Cardiac fibroblast (primary cell): ENCODE measurements at regions not wholly inside any gene's neighbourhood (a gene's known extent, or its start where the extent isn't known, plus 50 kb on each side); places are given as distances from the start of the nearest gene placed in this dataset.

Experiments
- DNase-seq, 2 donors: peaks; one replicate each; pipeline versions ENCODE4 v3.0.0 to v3.0.0-alpha.2; 2010; ENCODE audit warnings: low read depth in 2 of 2
- H3K4me3 ChIP-seq, 2 donors: replicated peaks in 1 of 2; 1 replicate in 1 of 2; 2 replicates in 1 of 2; pipeline ENCODE4 v1.5.1; 2011; ENCODE audit warnings: low read depth in 2 of 2, low read length in 2 of 2, mild to moderate bottlenecking in 2 of 2, moderate library complexity in 1 of 2
- CTCF ChIP-seq: IDR thresholded peaks from one replicate; pipeline ENCODE4 v1.5.1; 2011; ENCODE audit warnings: low read depth, mild to moderate bottlenecking, low read length, inconsistent platforms

GRCh38 chr11:110991661-110992355, 253.7 kb upstream of the POU2AF2 start:
- peak in 1 of 2 donors; percentile 83 for DNase-seq
- TF ChIP-seq CTCF, result no peak
- H3K4me3 ChIP-seq, result no peak overlapping the region

DNA sequence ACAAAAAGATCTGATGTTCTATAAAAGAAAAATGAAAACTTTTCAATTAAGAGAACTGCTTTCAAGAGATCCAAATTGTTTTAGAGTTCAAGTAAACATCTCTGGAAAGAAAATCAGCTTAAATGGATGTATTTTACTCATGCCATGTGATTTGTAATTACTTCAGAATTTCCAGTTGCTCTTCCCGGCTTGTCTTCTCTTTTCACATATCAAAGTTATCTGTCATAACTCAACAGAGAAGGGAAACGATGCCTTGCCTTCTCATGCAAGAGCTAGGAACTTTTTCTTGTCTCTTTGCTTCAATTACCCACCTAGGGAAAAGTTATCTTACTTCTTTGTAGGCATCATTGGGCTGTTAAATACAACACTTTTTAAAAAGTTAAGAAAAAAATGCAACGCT, 255.2 kb upstream of the POU2AF2 start:
- DNase-seq, result no peak
- no peak overlapping the region for H3K4me3 ChIP-seq
- TF ChIP-seq CTCF, result no peak

DNA sequence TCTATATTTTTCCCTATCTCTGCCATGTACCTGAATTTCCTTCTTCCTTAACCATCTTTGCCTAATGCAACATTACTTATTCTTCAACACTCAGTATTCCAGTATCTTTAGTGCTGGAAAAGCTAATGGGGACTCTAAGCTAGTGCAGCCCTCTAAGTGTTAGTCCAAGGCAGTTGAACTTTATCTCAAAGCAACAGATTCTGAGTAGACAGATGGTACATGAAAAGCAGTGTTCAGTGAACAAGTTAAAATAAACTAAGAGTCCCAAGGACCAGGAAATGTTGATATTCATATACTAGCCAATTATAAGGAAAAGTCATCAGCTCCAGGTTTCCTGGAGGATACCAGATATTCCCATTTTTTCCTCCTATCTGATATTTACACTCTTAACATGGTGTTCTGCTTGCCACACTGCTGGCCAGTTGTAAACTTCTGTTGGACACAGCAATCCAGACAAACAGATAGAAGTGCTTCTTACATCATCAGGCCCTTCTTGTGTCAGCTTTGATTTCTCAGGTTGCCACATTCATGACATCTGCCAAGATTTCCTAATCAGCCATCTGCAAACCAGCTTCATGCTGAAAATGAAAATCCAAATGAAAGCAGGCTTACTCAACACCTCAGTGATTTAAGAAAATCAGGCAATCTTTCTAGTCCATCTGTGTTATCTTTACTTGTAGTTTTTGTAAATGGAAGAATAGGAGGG, 255.9 kb upstream of the POU2AF2 start:
- TF ChIP-seq CTCF, result no peak
- peak; percentile 78 to 83 for DNase-seq
- no peak overlapping the region for H3K4me3 ChIP-seq

- no peak for DNase-seq
- H3K4me3 ChIP-seq, result no peak overlapping the region
- TF ChIP-seq CTCF, result no peak
These were observed 256.9 kb upstream of the POU2AF2 start for GRCh38 chr11:110988671-110989070.

GRCh38 chr11:110986016-110986415, 259.5 kb upstream of the POU2AF2 start:
- no peak for TF ChIP-seq CTCF
- no peak for DNase-seq

GRCh38 chr11:110985547-110985946, 260.0 kb upstream of the POU2AF2 start:
- DNase-seq, result no peak
- no peak for TF ChIP-seq CTCF
- H3K4me3 ChIP-seq, result no peak overlapping the region

More at GRCh38 chr11:110986016-110986415, 259.5 kb upstream of the POU2AF2 start:
- H3K4me3 ChIP-seq, result no peak overlapping the region

GRCh38 chr11:110984693-110985092, 260.8 kb upstream of the POU2AF2 start:
- TF ChIP-seq CTCF, result no peak
- H3K4me3 ChIP-seq, result no peak overlapping the region
- DNase-seq, result no peak
